CD4-positive, alpha-beta memory T cell (primary cell): ENCODE measurements at regions not wholly inside any gene's neighbourhood (a gene's known extent, or its start where the extent isn't known, plus 50 kb on each side); places are given as distances from the start of the nearest gene placed in this dataset.

Source experiments
- CTCF ChIA-PET: fragments of 350-600 bp; sonication (Branson Sonifier 250); formaldehyde crosslinking; loops from one replicate; lab custom pipeline; 2021; ENCODE audit warnings: inconsistent platforms; ENCODE audit not compliant: partially characterized antibody; lab: Charles Lee
- POLR2A ChIA-PET: fragments of 350-600 bp; sonication (Branson Sonifier 250); formaldehyde crosslinking; loops from one replicate; lab custom pipeline; 2021; ENCODE audit not compliant: partially characterized antibody; lab: Charles Lee
- DNase-seq, 5 donors: peaks; one replicate each; pipeline versions ENCODE4 v3.0.0 to v3.0.0-alpha.2; 2020 to 2022; ENCODE audit warnings: mixed read lengths in 1 of 5
- H3K27ac ChIP-seq: one replicate; pipeline ENCODE4 v1.7.0; 2013; ENCODE audit warnings: low read depth, low read length
- H3K27me3 ChIP-seq: 2 replicates; pipeline ENCODE4 v1.7.0; 2013; ENCODE audit warnings: mild to moderate bottlenecking, low read length, moderate library complexity; ENCODE audit not compliant: insufficient read depth
- H3K36me3 ChIP-seq: 2 replicates; pipeline ENCODE4 v1.7.0; 2013; ENCODE audit warnings: mild to moderate bottlenecking, low read length, moderate library complexity; ENCODE audit not compliant: insufficient read depth
- H3K4me1 ChIP-seq: 2 replicates; pipeline ENCODE4 v1.7.0; 2013; ENCODE audit warnings: mild to moderate bottlenecking, low read length, moderate library complexity; ENCODE audit not compliant: insufficient read depth
- H3K4me3 ChIP-seq, 2 donors: one replicate each; pipeline ENCODE4 v1.7.0; 2013; ENCODE audit warnings: low read length in 2 of 2, mild to moderate bottlenecking in 1 of 2
- H3K9me3 ChIP-seq, 2 donors: one replicate each; pipeline ENCODE4 v1.7.0; 2013; ENCODE audit warnings: low read length in 2 of 2, control low read depth in 1 of 2; ENCODE audit not compliant: control insufficient read depth in 1 of 2
- H3K27ac Mint-ChIP-seq, 7 donors: one replicate each; pipeline ENCODE4 v1.8.0; 2020 to 2021; ENCODE audit warnings: mixed read lengths in 7 of 7, mild to moderate bottlenecking in 6 of 7, inconsistent platforms in 3 of 7, moderate library complexity in 3 of 7
- H3K27me3 Mint-ChIP-seq, 2 donors: one replicate each; pipeline ENCODE4 v1.8.0; 2020 to 2021; ENCODE audit warnings: mixed read lengths in 2 of 2
- H3K36me3 Mint-ChIP-seq, 2 donors: one replicate each; pipeline ENCODE4 v1.8.0; 2020 to 2021; ENCODE audit warnings: mixed read lengths in 2 of 2, inconsistent platforms in 1 of 2, mild to moderate bottlenecking in 1 of 2
- H3K4me1 Mint-ChIP-seq, 4 donors: one replicate each; pipeline ENCODE4 v1.8.0; 2020 to 2021; ENCODE audit warnings: mixed read lengths in 4 of 4, mild to moderate bottlenecking in 1 of 4
- H3K4me3 Mint-ChIP-seq, 8 donors: one replicate each; pipeline ENCODE4 v1.8.0; 2020 to 2021; ENCODE audit warnings: mixed read lengths in 8 of 8, mild to moderate bottlenecking in 7 of 8, moderate library complexity in 6 of 8, inconsistent platforms in 3 of 8
- H3K9me3 Mint-ChIP-seq, 8 donors: one replicate each; pipeline ENCODE4 v1.8.0; 2020 to 2021; ENCODE audit warnings: mixed read lengths in 8 of 8, mild to moderate bottlenecking in 5 of 8, inconsistent platforms in 3 of 8, moderate library complexity in 1 of 8
- intact Hi-C: fragments of 100-400 bp; cut with micrococcal nuclease; formaldehyde crosslinking; loops from one replicate; pipeline ENCODE4 v1.15.1; 2023

DNA sequence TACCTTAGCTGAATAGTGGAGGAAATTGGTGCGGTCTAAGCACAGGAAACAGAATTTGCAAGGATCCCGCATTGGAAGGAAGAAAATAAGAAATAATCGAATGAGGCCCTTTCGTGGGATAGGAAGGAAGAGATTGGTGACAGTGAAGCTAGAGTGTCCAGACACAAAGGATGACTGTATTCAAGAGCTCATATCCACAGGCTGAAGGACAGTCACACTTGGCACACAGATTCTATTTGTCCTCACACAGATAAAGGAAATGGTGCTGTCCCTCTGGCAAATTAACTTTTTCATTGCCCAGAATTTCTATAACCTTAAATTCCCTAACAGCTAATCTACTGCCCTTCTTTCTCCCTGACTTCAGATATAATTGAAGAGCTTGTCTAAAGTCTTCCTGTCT lies 2188.9 kb upstream of the TENM3 start:
- Mint-ChIP-seq H3K9me3 (peaks cover 0 to 18% (median 4%) of the 10 kb centered on the region in 8 donors), H3K27me3 (peaks cover 5 to 13% of the 10 kb centered on the region in 2 donors)
- POLR2A ChIA-PET: no interaction called here

DNA sequence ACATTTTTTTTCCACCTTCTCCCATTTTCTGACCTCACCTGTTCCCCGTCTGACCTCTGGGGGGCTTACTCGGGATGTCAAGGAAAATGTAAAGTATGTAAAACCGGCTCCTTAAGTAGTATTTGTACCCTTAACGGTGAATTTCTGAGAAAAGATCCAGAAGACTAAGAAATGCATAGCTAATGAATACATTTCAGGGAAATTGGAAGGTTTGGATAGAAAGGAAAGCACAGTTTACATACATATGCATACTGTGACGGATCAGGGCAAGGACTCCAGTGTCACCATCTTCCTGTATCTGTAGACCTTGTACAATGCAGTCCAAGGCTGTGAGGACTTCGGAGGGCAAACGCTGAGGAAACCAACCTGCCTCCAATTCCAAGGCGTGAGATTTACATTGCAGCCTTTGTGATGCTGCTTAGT lies 2185.9 kb upstream of the TENM3 start:
- CTCF ChIA-PET: no interaction called here
- Histone ChIP-seq H3K4me1 (no peaks in the 10 kb centered on the region), H3K27me3 (no peaks in the 10 kb centered on the region), H3K27ac (no peak overlapping the region), H3K4me3 (no peak overlapping the region), H3K36me3 (no peaks in the 10 kb centered on the region), H3K9me3 (no peaks in the 10 kb centered on the region)
- POLR2A ChIA-PET: no interaction called here
- no peak for DNase-seq
- Mint-ChIP-seq H3K4me3 (peak overlapping the region in 3 of 8 donors; percentile 4 to 42 (median 33)), H3K4me1 (peaks cover 3 to 14% (median 4%) of the 10 kb centered on the region in 4 donors), H3K9me3 (peaks cover 1 to 22% (median 7%) of the 10 kb centered on the region in 8 donors), H3K36me3 (no peaks in the 10 kb centered on the region), H3K27me3 (peaks cover 15 to 16% of the 10 kb centered on the region in 2 donors), H3K27ac (no peak overlapping the region)
- intact Hi-C loops: no loop called here

More for the DNA sequence above, 2188.9 kb upstream of the TENM3 start:
- Histone ChIP-seq H3K36me3 (no peaks in the 10 kb centered on the region), H3K27ac (no peak overlapping the region), H3K27me3 (no peaks in the 10 kb centered on the region), H3K4me3 (no peak overlapping the region), H3K9me3 (no peaks in the 10 kb centered on the region), H3K4me1 (no peaks in the 10 kb centered on the region)
- no peak overlapping the region for H3K27ac Mint-ChIP-seq
- DNase-seq: no peak
- CTCF ChIA-PET: no interaction called here
- no peak overlapping the region for H3K4me3 Mint-ChIP-seq
- no peaks in the 10 kb centered on the region for H3K36me3 Mint-ChIP-seq
- H3K4me1 Mint-ChIP-seq: peaks cover 1 to 7% (median 3%) of the 10 kb centered on the region in 4 donors
- intact Hi-C loops: no loop called here

GRCh38 chr4:180057891-180058671 lies 2185.1 kb upstream of the TENM3 start:
- Histone ChIP-seq H3K9me3 (no peaks in the 10 kb centered on the region), H3K36me3 (no peaks in the 10 kb centered on the region), H3K27me3 (no peaks in the 10 kb centered on the region), H3K4me1 (no peaks in the 10 kb centered on the region), H3K4me3 (no peak overlapping the region), H3K27ac (no peak overlapping the region)
- Mint-ChIP-seq H3K27me3 (peaks cover 15 to 16% of the 10 kb centered on the region in 2 donors), H3K9me3 (peaks cover 1 to 22% (median 7%) of the 10 kb centered on the region in 8 donors), H3K36me3 (no peaks in the 10 kb centered on the region), H3K4me3 (no peak overlapping the region), H3K27ac (no peak overlapping the region), H3K4me1 (peaks cover 3 to 14% (median 4%) of the 10 kb centered on the region in 4 donors)
- DNase-seq: no peak
- POLR2A ChIA-PET: no interaction called here
- intact Hi-C loops: no loop called here
- CTCF ChIA-PET: no interaction called here

DNA sequence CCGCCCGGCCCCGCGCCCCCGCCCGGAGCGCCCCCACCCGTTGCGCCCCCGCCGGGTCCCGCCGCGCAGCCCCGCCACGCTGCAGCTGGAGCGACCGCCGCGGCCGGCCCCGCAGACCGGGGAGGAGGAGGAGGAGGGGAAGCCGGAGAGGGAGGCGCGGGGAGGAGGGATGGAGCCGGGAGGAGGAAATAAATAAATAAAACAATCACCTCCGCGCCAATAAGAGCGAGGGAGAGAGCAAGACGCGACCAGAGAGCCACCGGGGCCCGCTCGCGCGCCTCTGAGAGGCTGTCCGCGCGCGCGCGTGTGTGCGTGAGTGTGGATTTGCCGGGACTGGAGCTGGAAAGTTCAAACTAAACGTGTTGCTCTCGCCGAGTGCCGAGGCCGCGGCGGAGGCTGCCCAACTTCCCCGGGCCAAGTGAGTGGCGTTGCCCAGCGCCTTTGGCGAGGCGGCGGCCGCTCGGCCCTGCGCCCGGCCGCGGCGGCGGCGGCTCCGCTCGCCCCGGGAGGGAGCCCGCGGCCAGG lies 2184.4 kb upstream of the TENM3 start:
- H3K27me3 Mint-ChIP-seq: peaks cover 15 to 16% of the 10 kb centered on the region in 2 donors
- no peaks in the 10 kb centered on the region for H3K36me3 Mint-ChIP-seq
- Histone ChIP-seq H3K36me3 (no peaks in the 10 kb centered on the region), H3K27ac (no peak overlapping the region), H3K4me1 (no peaks in the 10 kb centered on the region), H3K4me3 (no peak overlapping the region), H3K27me3 (no peaks in the 10 kb centered on the region), H3K9me3 (no peaks in the 10 kb centered on the region)
- CTCF ChIA-PET: no interaction called here
- peaks cover 1 to 22% (median 7%) of the 10 kb centered on the region in 8 donors for H3K9me3 Mint-ChIP-seq
- H3K27ac Mint-ChIP-seq: no peak overlapping the region
- H3K4me1 Mint-ChIP-seq: peaks cover 3 to 14% (median 4%) of the 10 kb centered on the region in 4 donors
- POLR2A ChIA-PET: no interaction called here
- no peak overlapping the region for H3K4me3 Mint-ChIP-seq
- DNase-seq: no peak
- intact Hi-C loops: no loop called here

DNA sequence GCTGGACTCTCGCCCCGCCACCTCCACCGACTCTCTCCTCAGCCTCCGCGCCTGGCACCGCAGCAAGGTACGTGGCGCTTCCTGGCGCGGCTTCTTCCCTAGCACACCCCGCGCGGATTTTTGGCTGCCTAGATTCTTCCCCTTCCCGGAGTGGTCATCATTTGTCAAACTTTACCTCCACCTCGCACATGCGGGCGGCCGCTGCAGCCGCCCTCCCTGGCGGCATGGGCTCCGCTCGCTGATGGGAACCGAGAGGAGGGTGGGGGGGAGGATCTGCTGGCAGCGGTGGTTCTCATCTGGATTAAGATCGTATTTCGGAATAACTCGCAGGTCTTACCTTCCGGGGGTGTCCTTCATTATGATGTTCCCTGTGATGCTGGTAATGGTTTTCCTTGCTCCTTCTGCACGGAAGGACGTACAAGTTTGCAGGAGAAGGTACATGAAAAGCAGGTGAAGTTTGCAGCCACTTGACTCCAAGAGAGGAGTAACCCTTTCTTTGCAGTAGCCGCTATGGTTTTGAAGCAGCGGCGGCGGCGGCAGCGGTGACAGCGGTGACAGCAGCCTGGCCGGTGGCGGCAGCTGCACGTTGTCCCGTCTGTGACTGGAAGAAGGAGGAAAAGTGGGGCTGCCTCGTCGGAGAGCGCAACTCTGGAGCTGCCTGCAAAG lies 2183.9 kb upstream of the TENM3 start:
- no peak for DNase-seq
- Histone ChIP-seq H3K9me3 (no peaks in the 10 kb centered on the region), H3K4me3 (no peak overlapping the region), H3K27me3 (no peaks in the 10 kb centered on the region), H3K36me3 (no peaks in the 10 kb centered on the region), H3K27ac (no peak overlapping the region), H3K4me1 (no peaks in the 10 kb centered on the region)
- Mint-ChIP-seq H3K36me3 (no peaks in the 10 kb centered on the region), H3K27me3 (peaks cover 15 to 16% of the 10 kb centered on the region in 2 donors), H3K9me3 (peaks cover 0 to 22% (median 7%) of the 10 kb centered on the region in 8 donors), H3K4me3 (peak overlapping the region in 3 of 8 donors; percentile 24 to 43 (median 41)), H3K4me1 (peaks cover 3 to 14% (median 4%) of the 10 kb centered on the region in 4 donors), H3K27ac (no peak overlapping the region)
- ChIA-PET CTCF (no interaction called here), POLR2A (no interaction called here)
- intact Hi-C loops: no loop called here

DNA sequence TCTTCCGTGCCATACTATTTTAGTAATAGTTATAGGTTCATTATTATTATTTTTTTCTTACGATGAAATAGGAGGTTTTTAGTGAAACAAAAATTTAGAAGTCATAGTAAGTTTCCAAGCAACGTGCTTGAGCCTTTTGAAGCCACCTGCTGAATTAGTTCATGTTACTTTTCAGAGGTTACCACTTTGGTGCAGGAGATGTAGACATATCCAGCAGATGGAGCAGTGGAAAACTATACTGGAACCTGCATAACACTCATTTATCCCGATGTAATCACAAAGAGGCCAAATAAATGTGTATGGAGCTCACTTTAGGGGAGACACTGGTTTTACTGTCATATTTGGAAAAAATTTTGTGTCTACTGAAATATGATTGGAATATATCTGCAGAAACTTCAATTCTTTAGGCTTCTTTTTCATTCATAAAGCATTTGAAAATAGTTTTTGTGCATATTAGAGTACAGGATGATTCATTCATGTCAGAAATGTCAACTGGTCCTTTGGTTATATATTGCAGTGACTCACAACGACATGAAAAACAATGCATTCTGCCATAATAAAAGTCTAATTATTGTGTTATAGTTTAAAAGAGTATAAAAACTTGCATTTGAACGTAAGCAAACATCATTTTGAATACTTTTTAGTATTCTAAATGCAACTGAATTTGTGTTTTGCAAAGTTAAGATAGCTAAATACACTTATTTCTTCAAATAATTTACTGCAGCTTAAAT lies 2182.9 kb upstream of the TENM3 start:
- H3K9me3 Mint-ChIP-seq: peaks cover 0 to 22% (median 7%) of the 10 kb centered on the region in 8 donors
- H3K36me3 Mint-ChIP-seq: no peaks in the 10 kb centered on the region
- no peaks in the 10 kb centered on the region for H3K27me3 ChIP-seq
- no peak for DNase-seq
- peaks cover 3 to 14% (median 4%) of the 10 kb centered on the region in 4 donors for H3K4me1 Mint-ChIP-seq
- intact Hi-C loops: no loop called here
- CTCF ChIA-PET: no interaction called here
- no peak overlapping the region for H3K27ac ChIP-seq
- H3K36me3 ChIP-seq: no peaks in the 10 kb centered on the region
- H3K4me3 ChIP-seq: no peak overlapping the region
- no peaks in the 10 kb centered on the region for H3K4me1 ChIP-seq
- no peak overlapping the region for H3K4me3 Mint-ChIP-seq
- no peaks in the 10 kb centered on the region for H3K9me3 ChIP-seq
- POLR2A ChIA-PET: no interaction called here
- peaks cover 15 to 16% of the 10 kb centered on the region in 2 donors for H3K27me3 Mint-ChIP-seq
- no peak overlapping the region for H3K27ac Mint-ChIP-seq

DNA sequence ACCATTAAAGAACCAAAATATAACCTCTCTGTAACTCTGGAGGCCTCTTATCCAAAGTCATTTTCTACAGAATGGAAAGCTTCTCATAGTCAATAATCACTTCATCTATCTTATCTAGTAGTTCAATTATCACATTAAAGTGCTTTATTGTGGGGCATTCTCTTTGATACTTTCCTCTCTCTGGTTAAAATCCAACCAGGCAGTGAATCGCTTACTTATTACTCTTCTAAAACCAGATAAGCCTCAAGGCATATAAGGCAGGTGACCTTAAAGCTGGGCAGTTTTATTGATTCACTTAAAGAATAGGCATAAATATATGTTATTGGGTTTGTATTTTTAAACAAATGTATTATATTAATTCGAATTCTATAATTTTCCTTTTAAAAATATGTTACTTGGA lies 2162.1 kb upstream of the TENM3 start:
- no peaks in the 10 kb centered on the region for H3K36me3 ChIP-seq
- no peaks in the 10 kb centered on the region for H3K4me1 ChIP-seq
- no peaks in the 10 kb centered on the region for H3K9me3 ChIP-seq
- H3K4me1 Mint-ChIP-seq: no peaks in the 10 kb centered on the region
- no peaks in the 10 kb centered on the region for H3K36me3 Mint-ChIP-seq
- no peaks in the 10 kb centered on the region for H3K27me3 Mint-ChIP-seq
- H3K4me3 Mint-ChIP-seq: no peak overlapping the region
- no peak overlapping the region for H3K27ac Mint-ChIP-seq
- H3K9me3 Mint-ChIP-seq: peaks cover 0 to 7% (median 4%) of the 10 kb centered on the region in 8 donors
- H3K27ac ChIP-seq: no peak overlapping the region
- ChIA-PET POLR2A (no interaction called here), CTCF (no interaction called here)
- H3K27me3 ChIP-seq: no peaks in the 10 kb centered on the region
- intact Hi-C loops: no loop called here
- no peak for DNase-seq
- no peak overlapping the region for H3K4me3 ChIP-seq
